ENCODE measurements at regions not wholly inside any gene's neighbourhood (a gene's known extent, or its start where the extent isn't known, plus 50 kb on each side); places are given as distances from the start of the nearest gene placed in this dataset.

GRCh38 chr2:126536605-126537200, 119.3 kb upstream of the GYPC start:
- no peak for DNase-seq (ENCODE audit: extremely low spot score)
- CTCF ChIA-PET: no interaction called here
- POLR2A ChIA-PET: no interaction called here
- no peak for TF ChIP-seq L3MBTL2 (conservative IDR thresholded peaks at IDR 0.05)
- TF ChIP-seq HDGF (IDR thresholded peaks at IDR 0.05; ENCODE audit: borderline replicate concordance): no peak
- TF ChIP-seq SUZ12 (IDR thresholded peaks at IDR 0.05): no peak
- TF ChIP-seq ELF4 (IDR thresholded peaks at IDR 0.05): no peak
- TF ChIP-seq BHLHE40 (IDR thresholded peaks at IDR 0.05; ENCODE audit: borderline replicate concordance): no peak
- TF ChIP-seq CTBP1 (IDR thresholded peaks at IDR 0.05; ENCODE audit: borderline replicate concordance): no peak
- no peak for TF ChIP-seq SP1 (IDR thresholded peaks at IDR 0.05)
- TF ChIP-seq FOXK2 (IDR thresholded peaks at IDR 0.05): no peak
- no peak for TF ChIP-seq TARDBP (IDR thresholded peaks at IDR 0.05)
- no peak for TF ChIP-seq LEF1 (IDR thresholded peaks at IDR 0.05; ENCODE audit: borderline replicate concordance)
- TF ChIP-seq ZNF384 (IDR thresholded peaks at IDR 0.05): no peak
- no peak for TF ChIP-seq PKNOX1 (IDR thresholded peaks at IDR 0.05)
- no peak for TF ChIP-seq NFRKB (IDR thresholded peaks at IDR 0.05)
- no peak for TF ChIP-seq ARNT (IDR thresholded peaks at IDR 0.05)
- no peak for TF ChIP-seq FOXA1 (IDR thresholded peaks at IDR 0.05)
- TF ChIP-seq FOXM1 (IDR thresholded peaks at IDR 0.05; ENCODE audit: borderline replicate concordance): no peak

GRCh38 chr2:126539101-126539500, 116.9 kb upstream of the GYPC start:
- CTCF ChIA-PET: no interaction called here
- POLR2A ChIA-PET: no interaction called here
- no peak for DNase-seq (ENCODE audit: extremely low spot score)
- no peak for TF ChIP-seq BHLHE40 (IDR thresholded peaks at IDR 0.05; ENCODE audit: borderline replicate concordance)
- no peak for TF ChIP-seq ARNT (IDR thresholded peaks at IDR 0.05)
- no peak for TF ChIP-seq PKNOX1 (IDR thresholded peaks at IDR 0.05)
- no peak for TF ChIP-seq NFRKB (IDR thresholded peaks at IDR 0.05)
- TF ChIP-seq CTBP1 (IDR thresholded peaks at IDR 0.05; ENCODE audit: borderline replicate concordance): no peak
- no peak for TF ChIP-seq ZNF384 (IDR thresholded peaks at IDR 0.05)
- TF ChIP-seq ELF4 (IDR thresholded peaks at IDR 0.05): no peak
- TF ChIP-seq L3MBTL2 (conservative IDR thresholded peaks at IDR 0.05): no peak
- TF ChIP-seq HDGF (IDR thresholded peaks at IDR 0.05; ENCODE audit: borderline replicate concordance): no peak
- no peak for TF ChIP-seq FOXA1 (IDR thresholded peaks at IDR 0.05)
- TF ChIP-seq FOXK2 (IDR thresholded peaks at IDR 0.05): no peak
- TF ChIP-seq SP1 (IDR thresholded peaks at IDR 0.05): no peak
- TF ChIP-seq FOXM1 (IDR thresholded peaks at IDR 0.05; ENCODE audit: borderline replicate concordance): no peak
- no peak for TF ChIP-seq SUZ12 (IDR thresholded peaks at IDR 0.05)
- no peak for TF ChIP-seq TARDBP (IDR thresholded peaks at IDR 0.05)

- POLR2A ChIA-PET: no interaction called here
- DNase-seq (ENCODE audit: extremely low spot score): no peak
- CTCF ChIA-PET: no interaction called here
- TF ChIP-seq ELF4 (IDR thresholded peaks at IDR 0.05) (no peak), ARNT (IDR thresholded peaks at IDR 0.05) (no peak), SUZ12 (IDR thresholded peaks at IDR 0.05) (no peak), TARDBP (IDR thresholded peaks at IDR 0.05) (no peak), FOXK2 (IDR thresholded peaks at IDR 0.05) (no peak), LEF1 (IDR thresholded peaks at IDR 0.05; ENCODE audit: borderline replicate concordance) (no peak), FOXA1 (IDR thresholded peaks at IDR 0.05) (no peak), CTBP1 (IDR thresholded peaks at IDR 0.05; ENCODE audit: borderline replicate concordance) (no peak), FOXM1 (IDR thresholded peaks at IDR 0.05; ENCODE audit: borderline replicate concordance) (no peak), PKNOX1 (IDR thresholded peaks at IDR 0.05) (no peak), L3MBTL2 (conservative IDR thresholded peaks at IDR 0.05) (no peak), SP1 (IDR thresholded peaks at IDR 0.05) (no peak), ZNF384 (IDR thresholded peaks at IDR 0.05) (no peak), HDGF (IDR thresholded peaks at IDR 0.05; ENCODE audit: borderline replicate concordance) (no peak), BHLHE40 (IDR thresholded peaks at IDR 0.05; ENCODE audit: borderline replicate concordance) (no peak), NFRKB (IDR thresholded peaks at IDR 0.05) (no peak)
Observed at GRCh38 chr2:126542247-126542646, 113.7 kb upstream of the GYPC start.

- TF ChIP-seq FOXA1 (IDR thresholded peaks at IDR 0.05) (no peak), ZNF384 (IDR thresholded peaks at IDR 0.05) (no peak), PKNOX1 (IDR thresholded peaks at IDR 0.05) (no peak), SUZ12 (IDR thresholded peaks at IDR 0.05) (no peak), HDGF (IDR thresholded peaks at IDR 0.05; ENCODE audit: borderline replicate concordance) (no peak), TARDBP (IDR thresholded peaks at IDR 0.05) (no peak), L3MBTL2 (conservative IDR thresholded peaks at IDR 0.05) (no peak)
- ChIA-PET CTCF (no interaction called here), POLR2A (no interaction called here)
- no peak for DNase-seq (ENCODE audit: extremely low spot score)
Observed at GRCh38 chr2:126543081-126543480, 112.9 kb upstream of the GYPC start.

GRCh38 chr2:126558029-126558428, 97.9 kb upstream of the GYPC start:
- DNase-seq (ENCODE audit: extremely low spot score): no peak
- TF ChIP-seq SP1 (IDR thresholded peaks at IDR 0.05) (no peak), HDGF (IDR thresholded peaks at IDR 0.05; ENCODE audit: borderline replicate concordance) (no peak), LEF1 (IDR thresholded peaks at IDR 0.05; ENCODE audit: borderline replicate concordance) (no peak), FOXK2 (IDR thresholded peaks at IDR 0.05) (no peak), ZNF384 (IDR thresholded peaks at IDR 0.05) (no peak)
- ChIA-PET POLR2A (no interaction called here), CTCF (no interaction called here)

GRCh38 chr2:126568734-126569133, 87.2 kb upstream of the GYPC start:
- ChIA-PET POLR2A (no interaction called here), CTCF (no interaction called here)
- no peak for DNase-seq (ENCODE audit: extremely low spot score)
- no peak for TF ChIP-seq FOXK2 (IDR thresholded peaks at IDR 0.05)

Data from HEK293T (cell line).